ENCODE measurements at regions not wholly inside any gene's neighbourhood (a gene's known extent, or its start where the extent isn't known, plus 50 kb on each side); places are given as distances from the start of the nearest gene placed in this dataset.
"Not testable (repeated sequence)": the region's sequence is repeated elsewhere in the genome, so short reads cannot be mapped to it uniquely, and the experiment has no call there.

- no peak for DNase-seq (ENCODE audit: low read depth, low spot score)
These were observed 646.0 kb downstream of the TBC1D22A start for GRCh38 chr22:47408409-47408808.

GRCh38 chr22:47407461-47408025 is 645.1 kb downstream of the TBC1D22A start:
- no peak for DNase-seq (ENCODE audit: low read depth, low spot score)

GRCh38 chr22:47406896-47407295 is 644.4 kb downstream of the TBC1D22A start:
- DNase-seq (ENCODE audit: low read depth, low spot score) = no peak

- DNase-seq (ENCODE audit: low read depth, low spot score) = no peak
These were observed 643.9 kb downstream of the TBC1D22A start for GRCh38 chr22:47406180-47406834.

GRCh38 chr22:47405222-47405621 is 642.8 kb downstream of the TBC1D22A start:
- DNase-seq (ENCODE audit: low read depth, low spot score) = not testable (repeated sequence)

- DNase-seq (ENCODE audit: low read depth, low spot score) = no peak
These were observed 640.6 kb downstream of the TBC1D22A start for GRCh38 chr22:47402876-47403525.

- no peak for DNase-seq (ENCODE audit: low read depth, low spot score)
These were observed 639.7 kb downstream of the TBC1D22A start for GRCh38 chr22:47401976-47402770.

- no peak for DNase-seq (ENCODE audit: low read depth, low spot score)
These were observed 639.1 kb downstream of the TBC1D22A start for GRCh38 chr22:47401592-47401898.

- no peak for DNase-seq (ENCODE audit: low read depth, low spot score)
These were observed 638.5 kb downstream of the TBC1D22A start for GRCh38 chr22:47400701-47401591.

- not testable (repeated sequence) for DNase-seq (ENCODE audit: low read depth, low spot score)
These were observed 637.7 kb downstream of the TBC1D22A start for GRCh38 chr22:47400131-47400530.

GRCh38 chr22:47398921-47399790 is 636.7 kb downstream of the TBC1D22A start:
- DNase-seq (ENCODE audit: low read depth, low spot score) = no peak

GRCh38 chr22:47398491-47398890 is 636.0 kb downstream of the TBC1D22A start:
- no peak for DNase-seq (ENCODE audit: low read depth, low spot score)

- no peak for DNase-seq (ENCODE audit: low read depth, low spot score)
These were observed 635.2 kb downstream of the TBC1D22A start for GRCh38 chr22:47397673-47398072.

GRCh38 chr22:47396515-47396914 is 634.1 kb downstream of the TBC1D22A start:
- no peak for DNase-seq (ENCODE audit: low read depth, low spot score)

GRCh38 chr22:47396105-47396504 is 633.7 kb downstream of the TBC1D22A start:
- DNase-seq (ENCODE audit: low read depth, low spot score) = no peak

- DNase-seq (ENCODE audit: low read depth, low spot score) = peak; percentile 31
These were observed 633.0 kb downstream of the TBC1D22A start for GRCh38 chr22:47395481-47395880.

GRCh38 chr22:47394504-47395440 is 632.3 kb downstream of the TBC1D22A start:
- no peak for DNase-seq (ENCODE audit: low read depth, low spot score)

- DNase-seq (ENCODE audit: low read depth, low spot score) = no peak
These were observed 630.7 kb downstream of the TBC1D22A start for GRCh38 chr22:47393191-47393590.

GRCh38 chr22:47392729-47393128 is 630.3 kb downstream of the TBC1D22A start:
- DNase-seq (ENCODE audit: low read depth, low spot score) = no peak

GRCh38 chr22:47392054-47392347 is 629.6 kb downstream of the TBC1D22A start:
- no peak for DNase-seq (ENCODE audit: low read depth, low spot score)
